COLO829 (cell line): ENCODE measurements at regions not wholly inside any gene's neighbourhood (a gene's known extent, or its start where the extent isn't known, plus 50 kb on each side); places are given as distances from the start of the nearest gene placed in this dataset.

Experiments used
- DNase-seq: peaks from one replicate; pipeline ENCODE4 v3.0.0; 2012; ENCODE audit warnings: low spot score

GRCh38 chr18:23386317-23386716, 66.8 kb upstream of the RIOK3 start:
- no peak for DNase-seq

- DNase-seq: no peak
These were observed 65.8 kb upstream of the RIOK3 start for GRCh38 chr18:23387265-23387664.

GRCh38 chr18:23388357-23388756, 64.7 kb upstream of the RIOK3 start:
- DNase-seq: no peak

GRCh38 chr18:23391156-23391555, 61.9 kb upstream of the RIOK3 start:
- DNase-seq: no peak

GRCh38 chr18:23397907-23398306, 55.2 kb upstream of the RIOK3 start:
- DNase-seq: no peak

- no peak for DNase-seq
These were observed 54.7 kb upstream of the RIOK3 start for GRCh38 chr18:23398401-23398800.

- DNase-seq: no peak
These were observed 54.0 kb upstream of the RIOK3 start for GRCh38 chr18:23399067-23399466.

- no peak for DNase-seq
These were observed 52.2 kb upstream of the RIOK3 start for GRCh38 chr18:23400918-23401317.

GRCh38 chr18:23401400-23402347, 51.4 kb upstream of the RIOK3 start:
- DNase-seq: no peak
